GM19025 (cell line): ENCODE measurements at regions not wholly inside any gene's neighbourhood (a gene's known extent, or its start where the extent isn't known, plus 50 kb on each side); places are given as distances from the start of the nearest gene placed in this dataset.
"Not testable (repeated sequence)": the region's sequence is repeated elsewhere in the genome, so short reads cannot be mapped to it uniquely, and the experiment has no call there.

Source experiments
- ATAC-seq: cut with Tn5 transposase; IDR thresholded peaks from one replicate; pipeline ENCODE4 v1.9.1; 2021; ENCODE audit warnings: mild to moderate bottlenecking, low read depth, moderate library complexity; ENCODE audit not compliant: unreplicated experiment

DNA sequence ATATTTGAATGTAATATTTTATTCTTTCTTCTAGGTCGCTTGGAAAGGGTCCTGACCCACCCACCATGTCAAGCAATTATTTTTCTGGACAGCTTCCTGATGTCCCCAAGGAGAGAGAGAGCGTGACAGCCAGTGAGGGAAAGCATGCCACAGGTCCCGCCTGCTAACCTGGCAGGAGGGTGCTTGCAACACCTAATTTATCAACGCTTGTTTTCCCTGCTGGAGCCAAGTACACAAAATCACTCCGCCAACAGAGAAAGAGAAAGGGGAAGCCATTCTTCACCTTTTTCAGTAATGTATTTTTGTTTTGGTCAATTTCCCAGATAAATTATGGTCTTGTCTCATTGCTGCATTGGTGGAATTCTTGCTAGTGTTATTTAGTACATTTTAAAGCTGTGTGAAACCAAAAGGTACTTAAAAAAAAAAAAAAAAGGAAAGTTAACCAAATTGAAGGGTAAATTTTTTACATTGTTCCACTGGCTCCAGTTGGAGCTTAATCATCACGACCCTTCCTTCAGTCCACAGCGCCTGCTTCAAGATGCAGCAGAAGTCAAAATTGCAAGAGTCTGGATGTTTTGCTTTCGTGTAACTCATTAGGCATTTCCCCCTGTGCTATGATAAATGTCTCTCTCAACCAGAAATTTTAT, 88.5 kb upstream of the COPS8 start:
- ATAC-seq = no peak

DNA sequence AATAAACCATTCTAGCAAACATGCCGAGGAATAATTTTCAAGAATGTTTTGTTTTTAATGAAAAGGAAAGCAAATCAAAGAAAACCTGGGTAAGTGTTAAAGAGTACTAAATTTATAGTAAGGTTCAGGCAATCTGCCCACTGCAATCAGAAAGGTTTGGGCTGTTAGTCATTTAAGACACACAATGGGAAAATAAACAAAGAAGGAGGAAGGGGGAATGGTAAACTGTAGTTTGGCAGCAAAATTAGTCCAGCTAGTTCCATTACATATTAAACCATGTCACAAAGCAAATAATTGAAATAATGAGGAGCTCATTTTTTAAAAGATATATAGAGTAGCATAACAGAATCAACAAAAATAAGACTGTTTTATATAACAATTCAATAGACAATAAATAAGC, 87.5 kb upstream of the COPS8 start:
- ATAC-seq = no peak

DNA sequence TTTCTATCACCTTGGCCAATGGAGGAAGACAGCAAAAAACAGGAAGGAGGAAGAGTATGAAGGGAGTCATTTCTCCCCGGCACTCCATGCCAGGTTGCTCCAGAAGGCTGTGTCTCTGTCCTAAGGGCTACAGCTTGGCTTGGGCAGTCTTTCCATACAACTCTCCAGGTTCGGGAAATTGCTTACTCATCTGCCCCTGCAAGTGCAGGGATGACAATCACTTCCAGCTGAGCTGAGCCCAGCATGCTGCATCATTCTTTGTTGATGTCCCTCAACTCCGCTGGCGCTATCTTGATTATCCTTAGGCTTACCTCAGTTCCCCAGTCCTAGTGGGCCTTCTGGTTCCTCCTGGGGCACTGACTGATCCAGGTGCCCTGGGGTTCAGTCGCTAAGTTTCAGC, 86.9 kb upstream of the COPS8 start:
- no peak for ATAC-seq

DNA sequence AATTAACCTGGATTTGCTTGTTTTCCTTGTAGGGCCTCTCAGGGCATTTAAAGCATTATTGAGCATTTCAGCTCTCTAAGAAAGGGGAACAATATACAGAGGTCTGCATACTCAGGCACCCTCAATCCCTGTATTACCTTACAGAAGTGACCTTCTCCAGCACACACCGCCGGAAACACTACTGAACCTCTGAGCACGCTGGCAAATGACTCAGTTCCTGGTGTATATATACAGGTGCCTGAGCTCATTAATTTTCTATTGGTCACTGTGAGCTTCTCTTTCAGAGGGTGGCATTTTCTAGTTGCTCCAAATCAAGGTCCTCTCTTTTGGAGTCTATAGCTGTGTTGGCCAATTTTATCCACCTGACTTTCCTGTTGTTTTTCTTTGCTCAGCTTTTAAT, 85.2 kb upstream of the COPS8 start:
- no peak for ATAC-seq

DNA sequence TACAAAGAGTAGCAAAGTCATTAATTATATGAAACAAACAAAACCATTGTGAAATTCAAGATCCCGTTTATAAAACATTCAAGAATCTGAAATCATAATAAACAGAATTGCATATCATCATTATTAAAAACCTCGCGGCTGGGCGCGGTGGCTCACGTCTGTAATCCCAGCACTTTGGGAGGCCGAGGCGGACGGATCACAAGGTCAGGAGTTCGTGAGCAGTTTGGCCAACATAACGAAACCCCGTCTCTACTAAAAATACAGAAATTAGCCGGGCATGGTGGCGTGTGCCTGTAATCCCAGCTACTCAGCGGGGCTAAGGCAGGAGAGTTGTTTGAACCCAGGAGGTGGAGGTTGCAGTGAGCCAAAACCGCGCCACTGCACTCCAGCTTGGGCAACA, 80.3 kb upstream of the COPS8 start:
- ATAC-seq = not testable (repeated sequence)

DNA sequence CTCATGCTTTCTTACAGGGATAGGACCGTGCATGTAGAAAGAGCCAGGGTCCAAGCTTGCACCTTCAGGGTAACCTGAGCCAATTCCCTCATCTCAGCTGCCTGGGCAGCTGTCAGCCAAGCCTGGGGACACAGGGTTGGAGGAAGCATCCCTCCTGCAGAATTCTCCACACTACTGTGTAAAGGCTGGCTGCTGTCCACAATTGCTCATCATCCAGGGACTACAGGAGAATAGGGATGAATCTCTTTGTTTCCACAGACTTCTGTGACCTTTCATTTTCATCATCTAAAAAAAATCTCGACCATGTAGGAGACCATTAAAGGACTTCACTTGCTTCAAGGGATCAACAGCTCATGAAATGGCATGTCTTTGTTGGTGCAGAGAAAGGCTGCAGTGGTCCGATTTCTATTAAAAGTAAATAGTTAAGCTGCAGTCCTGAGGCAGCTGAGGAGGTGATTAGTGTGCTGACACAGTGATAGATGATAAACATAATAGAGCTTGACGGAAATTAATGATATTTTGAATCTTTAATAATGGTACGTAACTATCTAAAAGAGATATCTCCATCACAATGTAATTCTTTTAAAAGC, 74.4 kb upstream of the COPS8 start:
- no peak for ATAC-seq

DNA sequence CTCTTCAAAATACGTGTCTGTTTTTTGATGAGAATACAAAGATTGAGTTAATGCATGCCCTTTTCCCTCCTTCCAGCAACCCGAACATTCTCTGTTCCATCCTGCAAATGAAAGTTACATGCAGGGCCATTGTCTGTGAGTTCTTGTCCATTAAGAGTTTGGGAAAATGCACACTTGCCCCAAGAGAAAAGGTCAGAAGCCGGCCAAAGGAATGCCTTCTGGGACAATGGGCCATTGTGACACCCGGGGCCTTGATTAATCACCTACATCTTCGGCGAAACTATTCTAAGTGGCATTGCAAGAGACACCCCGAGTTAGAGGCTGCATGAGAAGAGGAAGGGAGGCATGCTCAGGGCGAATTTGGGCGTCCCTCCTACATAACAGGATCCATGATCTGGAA, 73.7 kb upstream of the COPS8 start:
- ATAC-seq = no peak

DNA sequence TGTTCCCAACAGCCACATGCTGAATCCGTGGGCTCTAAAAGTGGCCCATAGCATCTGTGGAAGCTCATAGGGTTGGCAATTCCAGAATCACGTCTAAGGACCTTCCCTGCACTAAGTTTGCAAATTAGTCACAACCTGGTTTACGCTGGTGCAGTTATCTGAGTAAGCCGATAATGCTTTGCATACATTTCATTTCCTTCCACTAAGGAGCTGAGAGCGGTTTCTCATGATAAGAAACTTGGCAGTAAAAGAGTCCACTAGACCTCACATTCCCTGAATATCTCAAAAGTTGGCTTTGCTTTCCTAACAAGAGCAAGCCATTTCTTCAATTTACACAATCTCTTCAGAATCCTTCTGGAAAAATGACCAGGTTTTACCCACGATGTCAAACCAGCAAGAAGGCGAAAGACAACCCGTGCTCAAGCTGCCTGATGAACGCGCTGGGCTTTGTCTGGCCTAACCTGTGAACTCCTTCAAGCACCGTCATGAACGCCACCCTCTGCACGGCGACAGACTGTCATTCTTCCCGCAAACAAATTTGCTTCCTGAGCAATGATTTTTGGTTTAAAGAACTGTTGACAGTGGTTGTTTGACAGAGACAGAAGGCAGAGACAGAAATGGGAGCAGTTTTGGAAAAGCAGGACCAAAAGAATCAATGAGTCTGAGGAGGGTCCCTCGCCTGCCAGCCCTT, 73.0 kb upstream of the COPS8 start:
- ATAC-seq = no peak

DNA sequence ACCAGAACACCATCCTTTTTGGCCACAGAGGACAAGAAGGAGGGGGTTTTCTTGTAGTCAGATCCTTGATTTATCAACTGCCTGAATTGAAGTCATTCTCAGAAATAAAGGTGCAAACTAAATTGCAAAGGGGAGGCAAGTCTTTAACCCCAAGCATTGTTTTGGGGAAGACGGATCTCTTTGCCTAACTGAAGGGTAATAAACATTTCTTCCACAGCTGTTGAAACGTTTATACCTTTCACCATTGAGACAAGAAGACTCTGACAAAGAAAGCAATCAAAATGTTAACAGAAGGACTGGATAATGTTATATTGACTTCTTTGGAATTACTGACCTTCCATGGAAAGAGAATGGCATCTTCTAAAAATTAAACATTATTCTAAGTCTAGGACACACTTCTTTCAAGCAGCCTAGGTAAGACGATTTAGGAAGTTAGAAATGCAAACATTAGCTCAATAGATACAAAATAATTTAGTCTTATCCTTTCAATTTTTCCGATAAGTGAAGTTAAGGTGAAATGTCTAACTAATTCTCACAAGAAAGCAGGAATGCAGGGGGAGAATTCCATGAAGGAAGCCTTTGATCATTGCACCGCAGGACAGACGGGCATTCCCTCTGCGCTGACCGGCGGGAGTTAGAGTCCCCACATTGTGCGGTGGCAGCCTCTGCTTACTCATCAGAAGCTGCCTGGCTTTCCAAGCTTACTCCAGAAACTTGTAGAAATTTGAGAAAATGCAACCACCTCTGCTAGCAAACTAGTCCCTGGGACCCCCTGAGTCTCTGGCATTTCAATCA, 69.4 kb upstream of the COPS8 start:
- ATAC-seq = no peak

DNA sequence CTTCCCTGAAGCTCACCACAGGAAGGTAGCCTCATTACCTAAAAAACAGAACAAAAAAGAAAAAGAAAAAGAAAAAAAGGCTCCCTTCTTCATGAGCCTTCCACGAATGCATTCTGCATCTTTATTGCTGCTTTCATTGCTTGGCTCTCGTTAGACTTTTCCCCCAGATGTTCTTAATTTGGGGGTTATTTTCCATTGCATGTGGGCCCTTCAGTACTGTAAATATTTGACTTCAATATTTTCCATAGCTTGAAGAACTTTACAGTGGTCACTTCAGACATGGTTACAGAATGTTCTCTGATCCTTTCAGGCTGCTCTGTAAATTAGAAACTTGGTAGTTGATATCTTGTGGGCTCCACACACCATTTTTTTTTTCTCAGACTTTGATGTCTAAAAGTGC, 65.6 kb upstream of the COPS8 start:
- no peak for ATAC-seq

DNA sequence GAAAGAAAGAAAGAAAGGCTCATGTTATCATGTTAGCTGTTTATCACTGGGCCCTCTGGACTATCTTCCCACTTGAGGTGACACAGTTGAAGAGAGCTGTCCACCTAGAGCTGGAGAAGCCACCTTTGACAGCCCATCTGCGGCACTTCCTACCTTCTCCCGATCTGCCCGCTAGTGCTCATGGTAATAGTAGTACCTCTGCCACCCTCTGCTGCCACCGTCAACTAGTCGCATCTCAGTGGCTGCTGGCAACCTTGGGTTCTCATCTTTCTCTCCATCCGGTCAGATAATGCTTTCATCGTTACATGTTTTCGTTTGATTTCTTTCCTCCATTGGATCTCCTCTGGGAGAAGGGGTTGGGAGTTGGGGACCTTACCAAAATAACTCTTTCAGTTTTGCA, 63.2 kb upstream of the COPS8 start:
- ATAC-seq = no peak

DNA sequence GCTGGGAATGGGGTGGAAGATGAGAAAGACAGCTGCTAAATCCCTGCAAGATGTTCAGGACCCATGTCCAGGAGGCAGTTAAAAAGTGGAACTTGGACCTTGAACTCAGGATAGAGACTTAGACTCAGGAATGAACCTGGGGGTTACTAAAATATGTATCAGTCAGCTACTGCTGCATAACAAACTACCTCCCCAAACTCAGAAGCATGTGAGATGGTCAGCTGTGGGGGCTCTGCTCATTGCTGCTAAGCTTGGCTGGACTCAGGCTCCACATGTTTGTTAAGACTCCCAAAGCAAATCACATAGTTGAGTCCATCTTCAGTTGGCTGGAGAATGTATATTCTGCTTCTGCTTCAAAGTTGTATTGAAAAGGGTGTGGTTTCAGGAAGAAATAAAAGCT, 61.4 kb upstream of the COPS8 start:
- ATAC-seq = no peak

DNA sequence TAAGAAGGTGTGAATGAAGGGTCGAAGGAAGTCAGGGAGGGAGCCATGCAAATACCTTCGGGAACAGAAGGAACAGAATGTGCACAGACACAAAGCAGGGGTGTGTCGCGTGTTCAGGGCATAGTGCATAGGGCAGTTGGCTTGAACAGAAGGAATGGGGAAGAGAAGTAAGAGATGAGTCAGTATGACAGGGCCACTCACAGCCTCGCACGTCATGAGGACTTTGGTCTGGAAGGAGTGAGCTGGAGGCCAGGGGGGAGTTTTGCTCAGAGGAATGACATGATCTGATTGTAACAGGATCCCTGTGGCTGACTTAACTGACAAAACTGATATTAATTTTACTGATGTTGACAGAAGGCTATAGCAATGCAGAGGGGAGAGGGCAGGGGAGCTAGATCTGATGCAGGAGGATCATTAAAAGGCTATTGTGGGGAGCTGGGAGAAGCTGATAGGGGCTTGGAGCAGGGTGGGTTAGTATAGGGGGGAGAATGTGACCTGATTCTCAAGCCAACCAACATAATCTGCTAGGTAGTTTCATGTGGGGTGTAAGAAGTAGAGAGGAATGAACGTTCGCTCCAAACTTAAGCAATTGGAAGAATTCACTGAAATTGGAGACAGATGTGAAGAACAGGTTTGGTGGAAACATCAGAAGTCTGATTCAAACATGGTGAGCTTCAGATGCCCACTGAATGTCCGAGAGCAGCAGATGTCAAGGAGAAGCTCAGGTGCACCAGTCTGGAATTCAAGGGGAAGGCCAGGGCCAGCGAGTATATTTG, 60.4 kb upstream of the COPS8 start:
- no peak for ATAC-seq

DNA sequence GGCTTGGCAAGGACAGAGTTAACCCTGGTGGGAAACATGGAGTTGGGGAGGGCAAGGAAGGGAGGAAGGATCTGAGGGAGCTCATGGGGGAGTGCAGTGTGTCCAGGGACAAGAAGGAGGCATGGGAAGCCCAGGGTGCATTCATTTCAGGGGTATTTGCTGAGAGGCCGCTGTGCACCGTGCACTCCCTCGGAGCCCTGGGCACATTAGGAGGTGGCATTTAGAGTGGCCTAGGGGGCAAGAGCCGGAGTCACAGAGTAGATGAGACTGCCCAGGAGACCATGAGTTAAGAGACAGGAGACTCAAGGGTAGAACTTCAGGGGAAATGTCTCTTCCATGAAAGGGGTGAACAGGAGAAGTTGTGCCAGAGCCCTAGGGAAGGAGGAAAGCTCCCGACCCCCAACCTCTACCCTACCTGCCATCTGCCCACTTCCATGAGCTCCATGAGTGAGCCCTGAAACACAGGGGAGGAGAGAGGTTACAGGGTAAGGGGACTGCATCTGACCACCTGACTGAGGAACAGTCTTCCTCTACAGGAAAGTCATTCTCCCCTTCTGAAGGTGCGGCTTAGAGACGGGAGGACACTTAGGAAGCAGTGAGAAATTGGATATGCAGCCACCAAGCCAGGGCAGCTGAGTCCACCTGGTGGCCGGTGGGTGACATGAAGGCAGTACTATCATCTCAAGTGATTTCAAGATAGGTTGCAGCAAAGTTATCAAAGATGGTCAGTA, 58.5 kb upstream of the COPS8 start:
- ATAC-seq = no peak

DNA sequence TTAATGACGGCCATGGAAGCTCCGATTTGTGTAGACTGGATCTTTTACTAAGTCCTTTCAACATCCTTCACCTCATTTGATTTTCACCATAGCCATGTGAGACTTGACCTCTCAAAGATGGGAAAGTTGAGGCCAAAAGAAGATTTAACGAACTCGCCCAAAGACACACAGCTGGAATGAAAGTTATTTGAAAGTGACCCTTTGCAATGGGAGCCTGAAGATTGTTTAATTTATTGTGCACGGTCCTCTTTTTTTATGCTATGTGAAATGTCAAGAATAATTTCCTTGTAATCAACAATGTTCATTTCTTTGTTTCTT, 58.0 kb upstream of the COPS8 start:
- no peak for ATAC-seq

DNA sequence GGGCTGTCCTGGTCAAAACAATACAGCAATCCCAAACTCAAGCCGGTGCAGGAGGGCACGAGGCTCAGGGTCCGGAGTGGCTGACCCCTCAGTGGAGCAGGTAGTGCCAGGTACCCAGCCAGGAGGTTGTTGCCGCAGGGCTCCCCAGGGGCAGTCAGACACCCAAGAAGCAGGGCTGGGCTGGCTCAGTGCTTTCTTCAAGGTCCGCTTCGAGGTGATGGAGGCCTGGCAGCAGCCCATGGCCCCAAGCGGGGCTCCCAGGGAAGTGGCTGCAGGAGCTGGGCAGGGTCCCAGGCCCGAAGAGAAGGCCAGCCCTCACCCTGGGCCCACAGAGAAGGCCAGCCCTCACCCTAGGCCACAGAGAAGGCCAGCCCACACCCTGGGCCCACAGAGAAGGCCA, 55.3 kb upstream of the COPS8 start:
- ATAC-seq = no peak

DNA sequence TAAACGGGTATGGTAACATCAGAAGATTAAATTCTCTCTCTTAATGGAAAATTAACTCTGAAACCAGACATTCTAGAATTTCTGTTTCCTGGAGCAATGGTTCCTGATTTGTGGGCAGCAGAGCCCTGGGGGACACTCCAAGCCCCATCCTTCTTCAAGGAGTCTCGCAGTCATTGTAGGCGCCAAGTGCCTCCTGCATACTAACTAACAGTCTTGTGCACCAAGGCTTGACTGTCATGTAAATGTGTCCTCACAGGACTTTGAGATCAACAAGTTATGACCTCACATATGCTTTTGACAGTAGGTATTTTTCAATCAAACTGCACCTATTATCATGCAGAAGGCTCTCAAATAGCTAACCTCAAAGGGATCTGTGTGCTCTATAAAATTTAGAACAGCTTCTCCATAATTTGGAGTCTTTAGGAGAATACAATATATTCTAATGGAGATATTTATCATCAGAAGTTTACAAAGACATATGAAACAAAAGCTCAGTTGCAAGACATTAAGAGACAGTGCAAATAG, 52.1 kb upstream of the COPS8 start:
- no peak for ATAC-seq

DNA sequence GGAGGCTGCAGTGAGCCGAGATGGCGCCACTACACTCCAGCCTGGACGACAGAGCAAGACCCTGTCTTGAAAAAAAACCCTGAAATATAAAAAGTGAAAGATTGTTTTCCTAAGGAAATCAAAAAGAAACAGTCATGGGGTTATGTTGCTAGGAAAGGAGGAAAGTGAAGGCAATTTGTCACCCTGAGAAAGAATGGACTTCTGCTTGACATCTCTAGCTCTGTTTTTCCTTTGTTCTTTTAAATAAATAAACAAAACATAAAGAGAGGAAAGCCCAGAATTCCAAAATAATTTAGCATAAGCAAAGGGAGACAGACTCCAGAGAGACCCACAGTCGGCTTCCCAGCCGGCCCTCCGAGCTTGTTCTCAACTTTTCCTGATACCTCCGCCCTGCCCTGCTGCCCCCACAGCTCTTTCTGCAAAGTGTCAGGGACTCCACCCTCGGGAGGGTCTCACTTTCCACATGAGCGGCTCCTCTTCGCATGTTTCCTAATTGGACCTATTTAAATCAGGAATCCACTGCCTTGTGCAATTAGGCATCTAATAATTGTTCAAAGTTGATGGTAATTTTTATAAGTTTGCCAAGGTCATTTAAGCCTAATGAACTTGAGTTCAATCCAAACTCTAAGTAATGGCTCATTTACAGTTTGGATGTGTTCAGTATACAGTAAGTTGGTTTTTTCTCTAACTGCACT, 49.8 kb upstream of the COPS8 start:
- no peak for ATAC-seq
